ENCODE measurements at regions not wholly inside any gene's neighbourhood (a gene's known extent, or its start where the extent isn't known, plus 50 kb on each side); places are given as distances from the start of the nearest gene placed in this dataset.

DNA sequence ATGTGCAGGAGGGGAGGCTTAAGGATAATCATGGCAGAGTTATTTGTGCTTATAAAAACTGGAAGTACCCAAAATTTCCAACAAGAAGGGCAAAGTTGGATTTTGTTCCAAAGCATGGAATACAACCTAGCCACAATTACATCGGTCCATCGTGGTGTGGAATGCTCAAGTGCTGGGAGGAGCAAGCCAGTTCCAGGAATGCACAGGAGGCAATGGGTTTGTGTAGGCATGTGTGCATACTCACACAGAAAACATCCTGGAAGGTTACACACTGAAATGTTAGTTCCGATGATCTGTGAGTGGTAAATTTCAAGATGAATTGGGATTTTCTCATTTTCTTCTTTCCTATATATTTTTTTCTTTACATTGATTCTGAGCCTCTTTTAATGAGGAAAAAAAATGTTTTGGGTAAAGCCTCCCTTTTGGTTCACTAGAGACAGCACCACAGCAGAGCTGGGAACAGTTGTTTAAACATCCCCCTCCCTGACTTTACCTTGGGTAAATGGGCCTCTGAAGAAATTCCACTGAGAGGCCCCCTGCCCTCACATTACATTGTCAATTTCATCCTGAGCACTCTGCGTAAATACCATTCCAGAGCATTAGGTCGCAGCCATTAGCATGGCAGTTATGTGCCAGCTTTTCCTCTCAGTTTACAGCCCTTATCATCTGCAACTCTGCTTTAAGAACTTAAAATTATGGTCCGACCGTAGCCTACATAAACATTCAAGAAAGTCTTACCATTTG lies 122.0 kb downstream of the UQCRFS1 start:
- DNase-seq (ENCODE audit: low read depth): no peak
- no peak overlapping the region for H3K4me3 ChIP-seq (ENCODE audit: low read depth, low read length)
- TF ChIP-seq, protein P1, sequence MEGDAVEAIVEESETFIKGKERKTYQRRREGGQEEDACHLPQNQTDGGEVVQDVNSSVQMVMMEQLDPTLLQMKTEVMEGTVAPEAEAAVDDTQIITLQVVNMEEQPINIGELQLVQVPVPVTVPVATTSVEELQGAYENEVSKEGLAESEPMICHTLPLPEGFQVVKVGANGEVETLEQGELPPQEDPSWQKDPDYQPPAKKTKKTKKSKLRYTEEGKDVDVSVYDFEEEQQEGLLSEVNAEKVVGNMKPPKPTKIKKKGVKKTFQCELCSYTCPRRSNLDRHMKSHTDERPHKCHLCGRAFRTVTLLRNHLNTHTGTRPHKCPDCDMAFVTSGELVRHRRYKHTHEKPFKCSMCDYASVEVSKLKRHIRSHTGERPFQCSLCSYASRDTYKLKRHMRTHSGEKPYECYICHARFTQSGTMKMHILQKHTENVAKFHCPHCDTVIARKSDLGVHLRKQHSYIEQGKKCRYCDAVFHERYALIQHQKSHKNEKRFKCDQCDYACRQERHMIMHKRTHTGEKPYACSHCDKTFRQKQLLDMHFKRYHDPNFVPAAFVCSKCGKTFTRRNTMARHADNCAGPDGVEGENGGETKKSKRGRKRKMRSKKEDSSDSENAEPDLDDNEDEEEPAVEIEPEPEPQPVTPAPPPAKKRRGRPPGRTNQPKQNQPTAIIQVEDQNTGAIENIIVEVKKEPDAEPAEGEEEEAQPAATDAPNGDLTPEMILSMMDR (IDR thresholded peaks at IDR 0.05; ENCODE audit: low read depth, low read length, missing control alignments): no peak

- no peak overlapping the region for H3K4me3 ChIP-seq (ENCODE audit: low read depth, low read length)
- DNase-seq (ENCODE audit: low read depth): no peak
- TF ChIP-seq, protein P1 (IDR thresholded peaks at IDR 0.05; ENCODE audit: low read depth, low read length, missing control alignments): no peak
These were observed 123.6 kb downstream of the UQCRFS1 start for GRCh38 chr19:29089315-29089870.

DNA sequence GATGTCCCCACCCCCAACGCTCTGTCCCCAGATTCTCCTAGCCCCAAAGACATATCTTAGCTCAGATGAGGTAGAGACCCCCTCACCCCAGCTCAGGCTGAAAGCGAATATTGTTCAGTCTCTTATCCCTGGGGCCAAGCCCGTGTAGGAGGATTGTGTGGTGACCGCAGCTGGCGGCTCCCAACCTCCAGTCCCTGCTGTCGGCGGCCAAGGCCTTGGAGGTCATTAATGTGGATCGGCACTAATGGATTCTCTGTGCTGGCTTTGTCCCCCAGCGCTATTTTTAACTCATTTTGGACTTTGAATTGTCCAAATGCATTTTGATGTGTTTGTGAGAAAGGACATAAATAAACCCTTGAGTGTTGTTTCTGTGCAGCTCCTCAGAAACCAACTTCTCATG lies 124.2 kb downstream of the UQCRFS1 start:
- H3K4me3 ChIP-seq (ENCODE audit: low read depth, low read length): no peak overlapping the region
- TF ChIP-seq, protein P1 (IDR thresholded peaks at IDR 0.05; ENCODE audit: low read depth, low read length, missing control alignments): no peak
- no peak for DNase-seq (ENCODE audit: low read depth)

- TF ChIP-seq, protein P1 (IDR thresholded peaks at IDR 0.05; ENCODE audit: low read depth, low read length, missing control alignments): no peak
- no peak for DNase-seq (ENCODE audit: low read depth)
- H3K4me3 ChIP-seq (ENCODE audit: low read depth, low read length): no peak overlapping the region
These were observed 126.3 kb downstream of the UQCRFS1 start for GRCh38 chr19:29086646-29087045.

DNA sequence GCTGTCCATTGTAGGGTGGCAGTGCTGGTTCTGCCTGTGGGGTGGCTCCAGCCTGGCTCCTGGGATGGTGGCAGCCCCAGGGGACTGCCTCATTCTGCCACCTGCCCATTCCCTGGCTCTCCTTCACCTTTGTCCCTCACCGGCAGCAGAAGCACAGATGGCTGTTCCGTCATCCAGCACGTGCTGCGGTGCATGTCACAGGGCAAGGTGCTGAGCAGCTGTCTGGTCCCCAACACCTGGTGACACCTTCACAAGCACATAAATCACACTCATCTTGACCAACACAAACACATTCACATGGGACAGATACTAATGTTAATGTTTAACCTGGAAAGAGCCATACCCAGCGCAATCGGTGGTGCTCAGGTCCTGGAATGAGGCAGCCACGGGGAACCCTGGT lies 126.8 kb downstream of the UQCRFS1 start:
- no peak for DNase-seq (ENCODE audit: low read depth)
- TF ChIP-seq, protein P1 (IDR thresholded peaks at IDR 0.05; ENCODE audit: low read depth, low read length, missing control alignments): no peak
- no peak overlapping the region for H3K4me3 ChIP-seq (ENCODE audit: low read depth, low read length)

DNA sequence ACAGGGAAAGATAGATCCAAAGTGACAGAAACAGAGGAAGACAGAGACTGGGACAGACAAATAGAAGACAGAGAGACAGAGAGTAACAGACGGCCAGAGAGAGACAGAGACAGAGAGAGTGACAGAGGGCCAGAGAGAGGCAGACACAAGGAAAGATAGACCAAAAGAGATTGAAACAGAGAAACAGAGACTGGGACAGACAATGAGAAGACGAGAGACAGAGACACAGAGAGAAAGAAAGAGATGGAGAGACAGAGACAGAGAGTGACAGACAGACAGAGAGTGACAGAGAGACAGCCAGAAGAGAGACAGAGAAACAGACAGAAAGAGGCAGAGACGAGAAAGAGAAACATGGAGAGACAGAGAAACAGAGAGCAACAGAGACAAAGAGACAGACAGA lies 127.3 kb downstream of the UQCRFS1 start:
- DNase-seq (ENCODE audit: low read depth): no peak
- TF ChIP-seq, protein P1 (IDR thresholded peaks at IDR 0.05; ENCODE audit: low read depth, low read length, missing control alignments): no peak

GRCh38 chr19:29085206-29085605 lies 127.7 kb downstream of the UQCRFS1 start:
- TF ChIP-seq, protein P1 (IDR thresholded peaks at IDR 0.05; ENCODE audit: low read depth, low read length, missing control alignments): no peak
- no peak overlapping the region for H3K4me3 ChIP-seq (ENCODE audit: low read depth, low read length)
- DNase-seq (ENCODE audit: low read depth): no peak

More for the DNA sequence above, 127.3 kb downstream of the UQCRFS1 start:
- no peak overlapping the region for H3K4me3 ChIP-seq (ENCODE audit: low read depth, low read length)
